A673 (cell line): ENCODE measurements at regions not wholly inside any gene's neighbourhood (a gene's known extent, or its start where the extent isn't known, plus 50 kb on each side); places are given as distances from the start of the nearest gene placed in this dataset.

ENCODE experiments used
- CTCF ChIP-seq: fragments of 300-800, 200-600 bp; sonication (generic); conservative IDR thresholded peaks from 2 replicates; pipeline ENCODE4 v1.5.1; 2017; ENCODE audit warnings: low read depth, mild to moderate bottlenecking, antibody characterized with exemption, low read length, moderate library complexity, mixed read lengths
- EZH2 ChIP-seq: fragments of 200-600 bp; sonication (generic); IDR thresholded peaks from 2 replicates; pipeline ENCODE4 v1.6.1; 2017; ENCODE audit warnings: borderline replicate concordance, low read depth, mild to moderate bottlenecking, mixed read lengths, antibody characterized with exemption, low read length; ENCODE audit not compliant: poor library complexity, severe bottlenecking

- TF ChIP-seq CTCF (no peak), EZH2 (no peak)
Measured at GRCh38 chr16:59385959-59386358, 651.8 kb upstream of the GOT2 start.
